EH (cell line): ENCODE measurements at regions not wholly inside any gene's neighbourhood (a gene's known extent, or its start where the extent isn't known, plus 50 kb on each side); places are given as distances from the start of the nearest gene placed in this dataset.

Experiments used
- DNase-seq: peaks from one replicate; pipeline ENCODE4 v3.0.0-alpha.2; 2015; ENCODE audit warnings: low read depth

- no peak for DNase-seq
Observed at GRCh38 chr2:15092181-15092580, 459.7 kb downstream of the LRATD1 start.

DNA sequence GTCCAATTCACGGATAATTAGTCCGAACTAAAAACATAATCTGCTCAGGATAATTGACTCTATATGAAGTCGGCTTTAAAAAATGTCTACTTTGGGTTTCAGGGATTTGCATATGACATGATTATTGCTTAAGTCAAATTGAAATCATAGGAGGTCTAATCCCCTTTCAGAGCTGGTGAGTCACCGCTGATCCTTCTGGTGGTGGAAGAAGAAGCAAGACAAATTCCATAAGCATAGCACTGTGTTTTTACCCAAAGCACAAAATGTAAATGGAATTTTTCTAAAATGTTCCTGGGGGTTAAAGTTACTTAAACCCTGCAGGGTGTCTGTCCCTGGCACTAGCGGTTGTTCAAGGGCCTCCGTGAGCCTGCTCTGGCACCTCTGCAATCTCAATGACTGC, 460.2 kb downstream of the LRATD1 start:
- no peak for DNase-seq

DNA sequence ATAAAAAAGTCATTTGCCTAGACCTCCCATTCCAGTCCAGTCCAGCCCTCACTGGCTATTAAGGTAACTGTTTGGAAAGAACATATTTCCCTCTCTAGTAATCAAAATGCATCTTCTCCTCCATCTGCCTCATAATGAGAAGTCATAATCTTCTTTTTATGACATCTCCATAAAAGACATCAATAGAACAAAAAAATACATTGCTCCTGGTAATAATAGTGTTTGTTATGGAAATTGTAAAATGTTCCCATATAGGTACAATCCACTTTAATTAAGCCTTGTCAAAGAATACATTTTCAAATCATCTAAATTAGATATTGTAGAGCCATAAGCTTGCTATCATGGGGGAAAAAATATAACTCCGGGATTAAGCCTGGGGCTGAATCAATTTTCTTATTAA, 461.6 kb downstream of the LRATD1 start:
- DNase-seq: no peak

- DNase-seq: no peak
Observed at GRCh38 chr2:15096873-15097272, 464.3 kb downstream of the NBAS start.

GRCh38 chr2:15107137-15107536, 454.0 kb downstream of the NBAS start:
- DNase-seq: no peak

DNA sequence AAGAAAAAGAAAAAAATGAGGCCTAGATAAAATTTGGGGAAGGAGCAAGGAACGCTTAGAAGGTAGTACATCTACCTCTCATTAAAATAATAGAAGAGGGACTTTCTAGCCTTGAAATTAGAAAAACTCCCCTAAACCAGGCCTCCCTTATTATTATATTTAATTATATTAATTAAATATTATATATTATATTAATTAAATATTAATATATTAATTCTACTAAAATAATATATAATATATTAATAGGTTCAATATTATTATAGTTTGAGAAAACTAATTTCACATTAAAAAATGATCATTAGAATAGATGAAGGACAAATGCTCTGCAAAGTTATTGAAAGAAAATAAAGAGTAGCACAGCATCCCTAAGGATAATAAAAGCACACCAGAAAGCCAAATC, 449.4 kb downstream of the NBAS start:
- no peak for DNase-seq

GRCh38 chr2:15112216-15112615, 448.9 kb downstream of the NBAS start:
- DNase-seq: no peak

- DNase-seq: no peak
Observed at GRCh38 chr2:15115776-15116175, 445.4 kb downstream of the NBAS start.

GRCh38 chr2:15116830-15117229, 444.3 kb downstream of the NBAS start:
- DNase-seq: no peak
